ENCODE measurements at regions not wholly inside any gene's neighbourhood (a gene's known extent, or its start where the extent isn't known, plus 50 kb on each side); places are given as distances from the start of the nearest gene placed in this dataset.
A peak's percentile ranks its signal among the peaks of the same experiment; 100 is the strongest.

DNA sequence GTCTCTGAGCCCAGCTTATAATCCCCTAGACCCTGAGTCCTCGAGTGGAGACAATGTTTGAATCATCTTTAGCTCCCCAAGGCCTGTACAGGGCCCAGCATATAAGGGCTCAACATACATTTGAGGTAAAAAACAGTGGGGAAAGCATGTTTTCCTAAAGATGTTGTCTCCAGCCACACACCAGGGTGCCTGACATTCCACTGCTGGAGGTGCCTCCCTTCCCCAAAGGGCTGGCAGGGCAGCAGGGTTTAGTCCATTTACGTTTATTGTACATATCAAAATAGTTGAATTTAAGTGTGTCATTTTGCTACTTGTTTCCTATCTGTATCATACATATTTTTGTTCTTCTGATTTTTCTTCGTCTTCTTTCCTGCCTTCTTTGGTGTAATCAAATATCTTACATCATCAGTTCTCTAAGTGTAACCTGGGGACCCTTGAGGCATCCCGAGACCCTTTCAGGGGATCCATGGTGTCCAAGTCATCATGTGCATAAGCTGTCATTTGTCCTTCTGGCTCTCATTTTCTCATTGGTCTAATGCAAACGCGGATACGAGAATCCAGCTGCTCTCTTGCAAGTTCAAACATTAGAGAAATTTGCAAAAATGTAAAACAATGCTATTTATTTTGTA, 101.6 kb downstream of the PDGFA start:
- no peaks in the 10 kb centered on the region for H3K4me1 Mint-ChIP-seq
- H3K36me3 Mint-ChIP-seq = no peaks in the 10 kb centered on the region
- DNase-seq = no peak
- POLR2A ChIA-PET = no interaction called here
- no peak for ATAC-seq (ENCODE audit: low read depth)
- H3K4me3 Mint-ChIP-seq = no peak overlapping the region
- H3K9me3 Mint-ChIP-seq = peaks cover 5% of the 10 kb centered on the region
- H3K27me3 Mint-ChIP-seq = no peaks in the 10 kb centered on the region
- no peak overlapping the region for H3K27ac Mint-ChIP-seq

DNA sequence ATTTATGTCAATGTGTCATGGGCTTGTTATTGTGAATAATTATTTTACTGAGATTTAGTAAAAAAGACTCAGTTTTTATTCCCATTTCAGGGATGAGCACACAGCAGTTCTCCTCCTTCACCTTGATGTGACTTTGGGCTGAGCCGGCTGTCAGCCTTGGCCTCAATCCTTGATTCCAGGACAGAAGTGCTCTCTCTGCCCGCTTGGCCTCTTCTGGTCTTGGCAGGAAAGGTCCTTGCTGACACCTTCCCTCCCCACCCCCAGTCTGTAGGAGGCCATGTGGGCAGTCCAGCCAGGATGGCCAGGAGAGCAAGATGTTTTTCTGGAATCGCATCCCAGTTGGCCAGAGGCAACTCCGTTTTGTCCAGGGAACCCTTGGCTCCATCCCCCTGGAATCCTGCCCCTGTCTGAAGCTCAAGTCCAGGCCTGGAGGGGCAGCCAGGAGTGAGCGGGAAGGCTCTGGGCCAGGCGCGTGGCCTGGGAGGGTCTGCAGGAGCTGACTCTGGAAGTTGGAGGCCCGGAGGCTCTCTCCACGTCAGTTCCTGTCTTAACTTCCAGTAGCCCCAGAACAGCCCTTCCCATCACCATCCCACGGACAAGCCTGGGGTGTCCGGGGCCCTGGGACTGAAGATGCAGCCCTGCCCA, 100.9 kb downstream of the PDGFA start:
- POLR2A ChIA-PET = no interaction called here
- DNase-seq (peak; percentile 21), ATAC-seq (ENCODE audit: low read depth) (no peak)
- no peaks in the 10 kb centered on the region for H3K27me3 Mint-ChIP-seq
- H3K27ac Mint-ChIP-seq = no peak overlapping the region
- peaks cover 5% of the 10 kb centered on the region for H3K9me3 Mint-ChIP-seq
- no peak overlapping the region for H3K4me3 Mint-ChIP-seq
- no peaks in the 10 kb centered on the region for H3K4me1 Mint-ChIP-seq
- H3K36me3 Mint-ChIP-seq = no peaks in the 10 kb centered on the region

DNA sequence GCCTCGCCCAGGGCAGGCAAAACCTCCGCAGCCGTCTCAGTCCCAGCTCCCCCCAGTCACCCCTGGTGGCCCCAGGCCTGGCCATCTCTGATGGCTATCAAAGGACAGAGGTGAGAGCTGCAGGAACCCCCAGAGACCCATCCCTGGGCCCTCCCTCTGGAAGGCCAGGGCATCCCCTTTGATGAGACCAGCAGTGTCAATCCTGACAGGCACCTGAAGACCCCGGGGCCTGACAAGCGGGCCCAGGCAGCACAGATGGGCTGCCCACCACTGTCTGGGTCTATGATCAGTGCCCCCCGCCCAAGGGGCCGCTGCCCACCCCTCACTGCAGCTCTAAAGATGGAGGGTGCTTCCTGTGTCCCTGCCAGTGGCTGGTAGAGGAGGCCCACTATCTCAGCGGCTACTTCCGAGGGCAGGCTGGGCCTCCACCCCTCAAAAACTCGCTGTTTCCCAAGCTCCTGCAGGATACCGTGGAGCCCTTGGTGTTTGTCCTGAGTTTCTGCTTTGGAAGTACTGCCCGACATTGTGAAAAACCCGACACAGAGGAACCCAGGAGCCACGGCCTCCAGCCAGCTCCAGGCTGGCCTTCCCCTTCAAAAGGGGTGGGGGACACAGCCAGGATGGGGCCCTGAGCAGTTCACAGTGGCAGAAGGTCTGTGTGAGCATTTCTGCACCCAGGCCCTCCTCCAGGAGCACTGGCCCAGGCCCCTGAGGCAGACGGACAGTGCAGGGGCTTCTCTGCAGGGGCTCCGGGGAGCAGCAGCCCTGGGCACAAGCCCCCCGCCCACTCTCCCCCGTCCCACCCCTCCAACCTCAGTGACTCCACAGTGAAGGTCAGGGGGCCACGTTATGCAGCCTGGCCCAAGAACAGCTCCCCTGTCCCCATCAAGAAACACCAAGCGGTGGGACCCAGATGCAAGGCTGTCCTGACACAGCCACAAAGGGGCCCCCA, 99.2 kb downstream of the PDGFA start:
- POLR2A ChIA-PET = interaction anchor here (0.7 kb wide), 1 partner anchor 31 kb away, joined by 3 read pairs; no protein-coding TSS in a partner anchor
- no peak for DNase-seq
- Mint-ChIP-seq H3K27ac (no peak overlapping the region), H3K9me3 (peaks cover 5% of the 10 kb centered on the region), H3K36me3 (no peaks in the 10 kb centered on the region), H3K4me3 (no peak overlapping the region), H3K27me3 (no peaks in the 10 kb centered on the region), H3K4me1 (no peaks in the 10 kb centered on the region)
- ATAC-seq (ENCODE audit: low read depth) = no peak

DNA sequence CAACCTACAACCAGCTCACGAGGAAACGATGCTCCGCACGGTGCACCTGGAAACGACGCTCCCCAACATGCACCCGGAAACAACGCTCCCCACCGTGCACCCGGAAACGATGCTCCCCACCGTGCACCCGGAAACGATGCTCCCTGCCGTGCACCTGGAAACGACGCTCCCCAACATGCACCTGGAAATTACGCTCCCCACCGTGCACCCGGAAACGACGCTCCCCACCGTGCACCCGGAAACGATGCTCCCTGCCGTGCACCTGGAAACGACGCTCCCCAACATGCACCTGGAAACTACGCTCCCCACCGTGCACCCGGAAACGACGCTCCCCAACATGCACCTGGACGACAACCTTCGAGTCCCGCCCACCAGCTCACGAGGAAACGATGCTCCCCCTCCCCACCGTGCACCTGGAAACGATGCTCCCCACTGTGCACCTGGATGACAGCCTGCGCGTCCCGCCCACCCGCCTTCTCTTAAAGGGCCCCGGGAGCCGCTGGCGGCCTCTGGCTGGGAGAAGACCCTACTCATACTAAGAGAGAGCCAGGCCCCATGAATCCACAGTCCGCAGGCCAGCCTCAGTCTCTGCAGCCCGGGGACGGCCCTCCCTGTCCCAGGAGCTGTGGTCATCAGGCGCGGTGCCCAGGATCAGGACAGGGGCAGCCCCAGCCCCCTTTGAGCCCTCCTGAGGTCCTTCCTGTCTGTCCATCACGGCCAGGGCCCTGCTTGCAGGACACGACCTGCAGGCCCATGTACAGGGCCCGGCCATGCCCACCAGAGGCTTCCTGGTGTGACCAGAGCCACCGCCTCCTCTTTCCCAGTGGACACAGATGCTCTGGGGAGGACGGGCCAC, 98.3 kb downstream of the PDGFA start:
- no peak overlapping the region for H3K4me3 Mint-ChIP-seq

DNA sequence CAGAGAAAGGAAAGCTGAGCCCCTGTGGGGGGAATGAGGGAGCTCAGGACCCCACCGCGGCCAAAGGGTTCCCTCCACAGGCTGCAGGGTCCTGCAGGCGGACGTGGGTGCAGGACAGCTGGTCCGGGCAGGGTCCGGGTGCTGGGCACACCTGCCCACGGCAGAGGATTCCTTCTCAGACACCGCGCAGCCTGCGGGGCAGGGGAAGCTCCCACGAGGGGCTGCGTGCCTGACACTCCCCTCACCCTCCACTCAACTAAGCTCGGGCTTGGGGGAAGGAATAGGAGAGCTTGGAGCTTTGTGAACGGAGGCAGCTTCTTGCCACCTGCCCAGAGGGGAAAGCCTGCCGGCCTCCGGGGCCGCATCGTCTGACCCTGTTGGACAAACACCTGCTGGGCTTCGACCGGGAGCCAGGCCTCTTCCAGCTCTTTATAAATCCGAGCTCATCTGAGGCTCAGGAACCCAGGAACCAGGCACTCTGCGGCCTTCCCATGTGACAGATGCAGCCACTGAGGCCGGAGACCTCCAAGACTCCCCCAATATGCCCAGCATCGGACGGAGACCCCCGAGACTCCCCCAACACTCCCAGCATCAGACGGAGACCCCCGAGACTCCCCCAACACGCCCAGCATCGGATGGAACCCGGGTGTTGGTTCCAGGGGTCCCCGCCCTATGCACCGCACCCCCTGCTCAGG, 97.3 kb downstream of the PDGFA start:
- H3K9me3 Mint-ChIP-seq = peaks cover 5% of the 10 kb centered on the region
- POLR2A ChIA-PET = no interaction called here
- ATAC-seq (ENCODE audit: low read depth) (no peak), DNase-seq (no peak)
- H3K27me3 Mint-ChIP-seq = no peaks in the 10 kb centered on the region
- no peaks in the 10 kb centered on the region for H3K4me1 Mint-ChIP-seq
- H3K36me3 Mint-ChIP-seq = no peaks in the 10 kb centered on the region
- H3K27ac Mint-ChIP-seq = no peak overlapping the region
- no peak overlapping the region for H3K4me3 Mint-ChIP-seq

More for the DNA sequence above, 98.3 kb downstream of the PDGFA start:
- Mint-ChIP-seq H3K4me1 (no peaks in the 10 kb centered on the region), H3K9me3 (peaks cover 5% of the 10 kb centered on the region), H3K36me3 (no peaks in the 10 kb centered on the region), H3K27me3 (no peaks in the 10 kb centered on the region), H3K27ac (no peak overlapping the region)
- DNase-seq (no peak), ATAC-seq (ENCODE audit: low read depth) (no peak)
- POLR2A ChIA-PET = no interaction called here

DNA sequence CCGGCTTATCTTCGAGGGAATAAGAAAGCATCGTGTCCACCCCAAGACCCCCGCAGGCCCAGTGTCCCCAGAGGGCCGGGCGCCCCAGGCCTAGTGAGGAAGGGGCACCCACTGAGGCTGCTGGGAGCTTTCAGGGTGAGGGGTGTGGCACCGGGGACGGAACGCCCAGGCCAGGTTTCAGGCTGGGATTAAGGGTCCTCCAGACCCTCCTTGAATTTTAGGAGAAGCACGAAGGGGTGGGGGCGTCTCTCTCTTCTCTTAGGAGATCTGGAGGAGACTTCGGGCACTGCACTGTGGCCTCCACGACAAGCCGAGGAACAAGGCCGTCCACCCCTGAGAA, 96.8 kb downstream of the PDGFA start:
- H3K27ac Mint-ChIP-seq = no peak overlapping the region
- H3K4me3 Mint-ChIP-seq = no peak overlapping the region
- no peaks in the 10 kb centered on the region for H3K36me3 Mint-ChIP-seq
- no peaks in the 10 kb centered on the region for H3K27me3 Mint-ChIP-seq
- DNase-seq (no peak), ATAC-seq (ENCODE audit: low read depth) (no peak)
- no peaks in the 10 kb centered on the region for H3K4me1 Mint-ChIP-seq
- H3K9me3 Mint-ChIP-seq = peaks cover 2% of the 10 kb centered on the region
- POLR2A ChIA-PET = no interaction called here

DNA sequence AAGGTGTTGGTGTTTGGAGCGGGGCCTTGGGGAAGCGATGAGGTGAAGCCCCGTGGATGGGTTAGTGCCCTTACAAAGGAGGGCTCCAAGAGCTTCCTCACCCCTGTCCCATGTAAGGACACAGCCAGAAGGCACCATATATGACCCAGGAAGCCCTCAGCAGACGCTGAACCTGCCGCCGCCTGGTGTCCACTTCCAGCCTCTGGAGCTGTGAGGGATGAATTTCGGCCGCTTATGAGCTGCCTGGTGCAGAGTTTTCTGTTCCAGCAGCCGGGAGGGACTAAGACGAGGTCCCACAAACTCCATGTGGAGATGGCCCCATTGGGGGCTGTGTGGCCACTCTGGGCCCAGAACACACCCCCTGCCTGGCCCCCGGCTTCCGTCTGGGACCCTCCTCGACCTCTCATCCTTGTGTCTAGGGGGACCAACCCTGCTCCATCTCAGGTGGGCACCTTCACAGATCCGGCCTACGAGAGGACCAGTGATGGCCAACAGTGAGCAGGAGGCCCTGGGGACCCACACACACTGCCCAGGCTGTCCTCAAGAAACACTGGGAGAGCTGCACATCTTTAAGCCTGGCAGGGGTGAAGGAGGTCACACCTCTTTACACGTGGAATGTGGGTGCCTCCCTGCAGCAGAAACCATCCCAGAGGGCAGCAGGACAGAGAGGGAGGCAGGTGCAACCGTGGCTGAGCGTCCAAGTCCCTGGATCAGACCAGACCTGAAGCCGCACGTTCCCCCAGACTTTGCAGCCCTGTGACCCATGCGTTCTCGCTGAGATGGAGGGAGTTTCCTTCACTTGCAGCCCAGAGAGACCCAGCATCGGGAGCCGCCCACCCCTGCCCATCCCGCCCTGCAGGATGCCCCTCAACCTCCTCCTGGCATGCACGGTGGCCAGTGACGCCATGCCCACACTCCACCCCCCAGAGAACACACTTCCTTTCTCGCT, 96.1 kb downstream of the PDGFA start:
- no peaks in the 10 kb centered on the region for H3K36me3 Mint-ChIP-seq
- H3K27ac Mint-ChIP-seq = no peak overlapping the region

DNA sequence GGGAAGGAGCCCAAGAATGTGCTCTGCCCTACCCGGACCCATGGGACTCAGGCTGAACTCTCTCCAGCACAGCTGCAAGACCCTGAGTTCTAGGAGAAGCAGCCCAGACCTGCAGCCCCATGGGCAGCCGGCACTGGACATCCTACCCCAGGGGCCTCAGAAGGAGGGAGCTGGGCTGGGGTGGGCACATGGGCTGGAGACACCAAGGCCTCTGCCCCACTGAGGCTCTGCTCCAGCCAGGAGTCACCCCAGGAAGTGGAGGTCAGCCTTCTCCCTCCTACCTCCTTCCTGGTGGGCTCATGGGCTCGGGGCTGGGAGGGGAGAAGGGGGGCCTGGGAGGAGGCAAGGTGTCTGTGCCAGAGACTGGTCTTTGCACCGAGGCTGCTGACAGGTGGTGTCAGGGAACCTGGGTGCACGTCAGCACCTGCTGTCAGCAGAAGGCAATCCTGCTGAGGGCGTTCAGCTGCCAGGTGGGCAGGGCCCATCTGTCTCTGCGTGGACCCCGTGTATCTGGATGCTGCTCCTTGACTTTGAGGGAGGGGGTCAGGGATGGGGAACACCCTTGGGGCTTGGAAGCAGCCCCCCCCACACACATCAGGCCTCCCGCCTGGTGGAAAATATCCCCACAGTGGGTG, 95.2 kb downstream of the PDGFA start:
- H3K27ac Mint-ChIP-seq = no peak overlapping the region
- POLR2A ChIA-PET = no interaction called here
- H3K9me3 Mint-ChIP-seq = no peaks in the 10 kb centered on the region
- no peak overlapping the region for H3K4me3 Mint-ChIP-seq
- ATAC-seq (ENCODE audit: low read depth) (no peak), DNase-seq (no peak)
- H3K4me1 Mint-ChIP-seq = no peaks in the 10 kb centered on the region
- no peaks in the 10 kb centered on the region for H3K27me3 Mint-ChIP-seq
- no peaks in the 10 kb centered on the region for H3K36me3 Mint-ChIP-seq

More for the DNA sequence above, 96.1 kb downstream of the PDGFA start:
- POLR2A ChIA-PET = no interaction called here
- Mint-ChIP-seq H3K4me1 (no peaks in the 10 kb centered on the region), H3K27me3 (no peaks in the 10 kb centered on the region), H3K4me3 (no peak overlapping the region), H3K9me3 (no peaks in the 10 kb centered on the region)
- no peak for DNase-seq
- ATAC-seq (ENCODE audit: low read depth) = no peak

DNA sequence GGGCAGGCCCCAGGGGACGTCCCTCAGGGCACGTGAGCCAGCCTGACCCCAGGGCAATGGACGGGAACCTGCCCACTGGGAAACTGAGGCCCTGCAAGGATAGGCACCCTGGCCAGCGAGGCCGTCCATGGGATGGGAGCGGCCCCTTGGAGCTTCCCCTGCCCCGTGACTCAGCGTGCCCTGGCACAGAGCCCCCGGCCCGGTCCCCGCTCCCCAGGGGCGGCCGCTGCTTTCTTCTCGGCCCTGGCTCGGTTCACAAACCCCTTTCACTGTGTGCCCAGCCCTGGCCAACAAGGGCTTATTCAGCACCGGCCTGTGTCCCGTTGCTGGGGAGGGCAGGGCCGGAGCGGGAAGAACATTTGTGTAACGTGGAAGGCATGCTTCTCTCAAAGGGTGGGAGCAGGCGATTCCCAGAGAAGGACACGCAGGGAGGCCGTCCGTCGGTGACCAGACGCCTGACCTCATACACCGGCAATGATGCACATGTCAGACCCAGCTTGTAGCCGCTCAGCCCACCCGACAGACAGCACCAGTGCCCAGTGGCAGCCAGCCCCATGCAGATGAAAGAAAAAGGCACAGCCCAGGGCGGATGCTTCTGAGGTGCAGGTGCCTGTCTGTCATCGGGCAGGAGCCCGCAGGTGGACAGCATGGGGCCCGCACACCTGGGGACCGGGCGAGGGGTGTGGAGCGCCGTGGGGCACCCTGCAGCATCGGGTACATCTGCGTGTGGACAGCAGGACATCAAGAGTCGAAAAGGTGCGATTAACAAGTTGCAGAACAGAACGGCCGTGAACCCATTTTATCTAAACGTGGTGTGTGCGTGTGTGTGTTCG, 94.5 kb downstream of the PDGFA start:
- no peak overlapping the region for H3K4me3 Mint-ChIP-seq
- H3K4me1 Mint-ChIP-seq = no peaks in the 10 kb centered on the region
- H3K27ac Mint-ChIP-seq = no peak overlapping the region
- no peaks in the 10 kb centered on the region for H3K27me3 Mint-ChIP-seq
- ATAC-seq (ENCODE audit: low read depth) (no peak), DNase-seq (no peak)
- POLR2A ChIA-PET = no interaction called here
- no peaks in the 10 kb centered on the region for H3K36me3 Mint-ChIP-seq
- H3K9me3 Mint-ChIP-seq = no peaks in the 10 kb centered on the region

DNA sequence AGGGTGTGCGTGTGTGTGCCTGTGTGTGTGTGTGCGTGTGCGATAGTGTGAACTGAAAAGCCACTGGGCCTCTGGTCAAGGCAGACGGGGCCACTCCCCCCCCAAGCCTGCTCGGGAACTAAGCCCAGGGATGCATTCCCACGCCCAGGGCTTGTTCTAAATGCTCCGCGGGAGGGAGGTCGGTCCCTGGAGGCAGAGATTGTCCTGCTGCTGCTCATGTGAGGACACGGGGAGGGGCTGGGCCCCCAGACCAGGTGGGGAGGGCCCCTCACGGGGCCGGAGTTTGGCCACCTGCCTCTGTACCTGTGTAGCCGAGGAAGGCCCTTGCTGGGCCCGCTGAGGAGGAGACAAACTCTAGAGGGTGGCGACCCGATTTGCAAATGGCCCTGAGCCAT, 93.9 kb downstream of the PDGFA start:
- Mint-ChIP-seq H3K4me3 (no peak overlapping the region), H3K27me3 (no peaks in the 10 kb centered on the region)
- POLR2A ChIA-PET = no interaction called here

DNA sequence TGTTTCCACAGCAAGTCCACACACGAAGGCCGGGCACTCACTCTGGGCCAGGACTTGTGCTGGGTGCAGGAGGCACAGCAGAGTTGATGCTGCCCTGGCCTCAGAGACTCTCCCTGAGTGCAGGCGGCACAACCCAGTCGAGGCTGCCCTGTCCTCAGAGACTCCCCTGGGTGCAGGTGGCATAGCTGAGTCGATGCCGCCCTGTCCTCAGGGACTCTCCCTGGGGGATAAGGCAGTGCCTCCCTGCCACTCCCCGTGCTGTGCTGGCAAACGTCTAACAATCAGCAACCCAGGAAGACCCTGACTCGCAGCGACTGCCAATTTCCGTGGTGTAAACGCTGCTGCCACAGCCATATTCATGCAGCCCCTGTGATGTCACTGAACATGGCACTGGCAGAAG, 93.1 kb downstream of the PDGFA start:
- H3K4me1 Mint-ChIP-seq = no peaks in the 10 kb centered on the region
- H3K4me3 Mint-ChIP-seq = no peak overlapping the region
- no peak for ATAC-seq (ENCODE audit: low read depth)
- DNase-seq = no peak
- POLR2A ChIA-PET = no interaction called here
- H3K36me3 Mint-ChIP-seq = no peaks in the 10 kb centered on the region
- H3K27me3 Mint-ChIP-seq = no peaks in the 10 kb centered on the region
- no peak overlapping the region for H3K27ac Mint-ChIP-seq
- H3K9me3 Mint-ChIP-seq = no peaks in the 10 kb centered on the region

More for the DNA sequence above, 93.9 kb downstream of the PDGFA start:
- ATAC-seq (ENCODE audit: low read depth) (no peak), DNase-seq (no peak)
- H3K4me1 Mint-ChIP-seq = no peaks in the 10 kb centered on the region
- no peaks in the 10 kb centered on the region for H3K36me3 Mint-ChIP-seq
- H3K27ac Mint-ChIP-seq = no peak overlapping the region
- no peaks in the 10 kb centered on the region for H3K9me3 Mint-ChIP-seq
